HG03196 (cell line): ENCODE measurements at regions not wholly inside any gene's neighbourhood (a gene's known extent, or its start where the extent isn't known, plus 50 kb on each side); places are given as distances from the start of the nearest gene placed in this dataset.
"Not testable (repeated sequence)": the region's sequence is repeated elsewhere in the genome, so short reads cannot be mapped to it uniquely, and the experiment has no call there.

Source experiments
- ATAC-seq: cut with Tn5 transposase; IDR thresholded peaks from one replicate; pipeline ENCODE4 v1.9.1; 2021; ENCODE audit not compliant: unreplicated experiment

DNA sequence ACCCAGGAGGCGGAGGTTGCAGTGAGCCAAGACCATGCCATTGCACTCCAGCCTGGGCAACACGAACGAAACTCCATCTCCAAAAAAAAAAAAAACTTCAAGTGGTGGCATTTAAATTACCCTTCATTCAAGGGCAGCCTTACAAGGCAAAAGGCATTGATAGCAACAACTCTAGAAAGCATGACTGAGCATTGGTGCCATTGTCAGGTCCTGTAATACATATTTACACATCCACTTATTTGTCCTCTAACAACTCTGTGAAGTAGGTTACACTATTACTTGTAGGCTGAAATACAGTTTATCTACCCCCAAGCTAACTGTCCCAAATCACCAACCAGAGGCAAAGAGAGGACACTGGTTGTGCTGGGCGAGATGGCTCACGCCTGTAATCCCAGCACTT lies 52.7 kb upstream of the LARP1 start:
- ATAC-seq, result no peak

DNA sequence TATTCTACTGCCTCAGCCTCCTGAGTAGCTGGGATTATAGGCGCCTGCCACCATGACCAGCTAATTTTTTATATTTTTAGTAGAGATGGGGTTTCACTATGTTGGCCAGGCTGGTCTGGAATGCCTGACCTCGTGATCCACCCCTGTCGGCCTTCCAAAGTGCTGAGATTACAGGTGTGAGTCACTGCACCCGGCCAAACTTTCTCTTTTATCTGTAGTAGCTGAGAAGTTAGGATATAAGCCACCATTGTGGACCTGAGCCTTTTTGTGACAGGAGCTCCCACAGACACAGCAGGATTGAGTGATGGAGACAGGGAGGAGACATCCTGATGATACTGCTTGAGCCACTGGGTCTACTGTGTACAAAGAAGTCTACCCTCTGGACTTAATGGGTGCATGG lies 53.5 kb upstream of the LARP1 start:
- ATAC-seq, result not testable (repeated sequence)

DNA sequence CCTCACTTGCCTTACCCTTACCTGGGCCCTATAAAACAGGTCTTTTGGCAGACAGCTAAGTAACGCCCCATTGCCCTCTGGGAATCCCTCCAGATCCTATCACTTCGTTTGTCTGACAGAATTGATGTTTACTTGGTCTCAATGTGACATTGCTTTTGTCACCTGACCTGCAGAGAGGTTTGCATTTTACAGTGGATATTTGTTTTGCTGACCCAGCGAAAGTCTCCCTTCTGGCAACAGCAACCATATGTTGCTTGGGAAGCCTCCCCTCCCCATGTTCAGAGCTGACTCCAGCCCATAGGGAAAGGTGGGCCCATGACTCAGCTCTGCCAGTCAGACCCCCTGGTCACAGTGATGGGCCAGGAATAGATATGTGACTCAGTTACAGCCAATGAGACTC lies 54.0 kb upstream of the LARP1 start:
- ATAC-seq, result no peak

DNA sequence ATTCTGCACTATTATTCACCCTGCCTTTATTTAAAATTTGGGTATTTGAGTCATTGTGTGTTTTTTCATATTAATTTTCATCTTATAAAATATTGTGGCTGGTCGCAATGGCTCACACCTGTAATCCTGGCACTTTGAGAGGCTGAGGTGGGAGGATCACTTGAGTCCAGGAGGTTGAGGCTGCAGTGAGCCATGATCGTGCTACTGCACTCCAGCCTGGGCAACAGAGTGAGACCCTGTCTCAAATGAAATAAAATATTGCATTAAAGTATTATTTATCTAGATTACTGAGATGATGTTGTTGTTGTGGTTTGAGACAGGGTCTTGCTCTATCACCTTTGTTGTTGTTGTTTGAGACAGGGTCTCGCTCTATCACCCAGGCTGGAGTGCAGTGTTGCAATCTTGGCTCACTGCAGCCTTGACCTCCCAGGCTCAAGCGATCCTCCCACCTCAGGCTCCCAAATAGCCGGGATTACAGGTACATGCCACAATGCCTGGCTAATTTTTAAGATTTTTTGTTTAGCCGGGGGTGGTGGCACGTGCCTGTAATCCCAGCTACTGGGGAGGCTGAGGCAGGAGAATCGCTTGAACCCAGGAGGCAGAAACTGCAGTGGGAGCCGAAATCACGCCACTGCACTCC lies 54.8 kb upstream of the LARP1 start:
- not testable (repeated sequence) for ATAC-seq

DNA sequence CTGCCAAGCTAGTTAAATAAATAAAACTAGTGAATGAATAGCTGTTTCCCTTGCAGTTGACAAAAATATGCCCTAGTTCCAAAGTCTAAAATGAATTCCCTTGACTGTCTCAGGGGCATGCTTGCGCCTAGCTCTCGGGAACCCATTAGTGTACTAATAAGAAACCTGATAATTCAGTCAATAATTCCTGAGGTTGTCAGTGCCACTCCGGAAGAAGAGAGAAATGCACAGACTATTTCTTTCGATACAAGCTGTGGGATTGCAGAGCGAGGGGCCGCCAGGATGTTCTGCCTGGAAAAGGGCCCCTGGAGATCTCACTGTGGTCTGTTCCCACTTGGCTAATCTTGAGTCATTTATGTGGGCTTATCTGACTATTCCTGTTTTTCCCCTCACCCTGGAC lies 56.4 kb upstream of the LARP1 start:
- ATAC-seq, result no peak

DNA sequence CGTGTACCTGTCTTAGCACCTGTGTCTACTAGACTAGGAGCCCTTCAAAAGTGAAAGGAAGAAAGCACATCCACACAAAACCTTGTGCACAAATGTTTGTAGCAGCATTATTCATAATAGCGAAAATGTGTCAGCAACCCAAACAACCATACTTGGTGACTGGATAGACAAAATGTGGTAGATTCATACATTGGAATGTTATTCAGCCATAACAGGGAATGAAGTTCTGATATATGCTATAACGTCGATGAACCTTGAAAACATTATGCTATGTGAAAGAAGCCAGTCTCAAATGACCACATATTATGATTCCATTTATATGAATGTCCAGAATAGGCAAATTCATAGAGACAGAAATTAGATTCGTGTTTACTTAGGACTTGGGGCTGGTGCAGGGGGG lies 57.8 kb upstream of the LARP1 start:
- ATAC-seq, result no peak

DNA sequence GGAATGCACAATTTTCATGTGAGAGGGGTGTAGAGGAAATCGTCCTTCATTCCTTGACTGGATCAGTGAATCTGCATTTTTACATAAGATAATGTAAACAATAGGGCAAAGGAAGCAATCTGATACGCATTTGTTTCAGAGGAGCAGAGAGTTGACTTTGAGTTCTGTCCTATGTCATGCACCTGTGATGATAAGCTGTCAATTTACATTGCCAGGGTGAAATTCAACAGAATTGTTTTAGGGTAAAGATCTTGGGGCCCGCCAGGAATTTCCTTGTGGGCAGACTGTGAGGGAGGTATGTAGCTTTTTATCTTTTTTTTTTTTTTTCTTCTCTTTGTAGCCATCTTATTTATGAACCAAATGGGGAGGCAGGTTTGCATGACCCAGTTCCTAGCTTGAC lies 58.3 kb upstream of the LARP1 start:
- no peak for ATAC-seq

DNA sequence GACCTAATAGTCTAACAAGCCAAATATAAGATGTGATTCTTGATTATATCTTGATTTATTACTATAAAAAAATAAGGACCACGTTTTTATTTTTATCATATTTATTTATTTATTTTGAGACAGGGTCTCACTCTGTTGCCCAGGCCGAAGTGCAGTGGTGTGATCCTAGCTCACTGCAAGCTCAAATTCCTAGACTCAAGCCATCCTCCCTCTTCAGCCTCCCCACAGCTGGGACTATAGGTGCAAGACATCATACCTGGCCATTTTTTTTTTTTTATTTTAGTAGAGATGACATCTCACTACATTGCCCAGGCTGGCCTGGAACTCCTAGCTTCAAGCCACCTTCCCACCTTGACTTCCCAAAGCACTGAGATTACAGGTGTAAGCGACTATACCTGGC lies 61.0 kb upstream of the LARP1 start:
- ATAC-seq, result no peak

DNA sequence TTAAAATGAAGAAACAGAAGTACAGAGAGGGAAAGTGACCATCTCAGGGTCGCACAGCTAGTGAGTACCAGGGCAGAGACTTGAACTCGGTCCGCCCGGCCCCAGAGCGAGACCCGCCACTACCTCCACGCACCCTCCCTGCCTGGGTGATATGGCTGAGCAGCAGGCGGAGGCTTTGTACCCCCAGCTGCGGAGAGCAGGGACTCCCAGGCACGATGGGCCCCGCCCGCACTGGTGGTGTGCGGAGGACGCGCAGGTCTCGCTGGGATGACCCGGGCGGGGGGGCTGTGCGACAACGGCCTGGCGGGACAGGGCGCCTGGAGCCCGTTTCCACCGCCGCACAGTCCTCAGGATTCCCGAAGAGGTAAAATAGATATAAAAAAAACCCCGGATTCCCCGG lies 64.7 kb upstream of the LARP1 start:
- no peak for ATAC-seq

DNA sequence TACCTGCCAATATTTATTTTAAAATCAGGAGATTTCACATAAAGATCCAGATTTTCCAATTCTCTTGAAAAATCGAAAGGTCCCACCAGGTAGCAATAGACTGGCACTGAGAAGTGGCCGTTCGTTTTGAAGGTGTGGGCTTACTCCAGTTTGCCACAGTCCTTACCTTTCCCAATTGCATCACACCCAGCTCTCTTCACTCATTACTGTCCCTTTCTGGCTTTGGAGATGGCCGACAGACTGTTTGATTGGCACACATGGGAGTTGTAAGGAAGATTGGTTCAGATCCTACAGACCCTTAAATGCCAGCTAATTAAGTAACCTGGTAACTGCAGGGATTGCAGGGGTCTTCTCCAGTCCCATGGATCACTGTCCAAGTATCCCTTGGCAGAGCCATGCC lies 68.7 kb upstream of the LARP1 start:
- ATAC-seq, result no peak

DNA sequence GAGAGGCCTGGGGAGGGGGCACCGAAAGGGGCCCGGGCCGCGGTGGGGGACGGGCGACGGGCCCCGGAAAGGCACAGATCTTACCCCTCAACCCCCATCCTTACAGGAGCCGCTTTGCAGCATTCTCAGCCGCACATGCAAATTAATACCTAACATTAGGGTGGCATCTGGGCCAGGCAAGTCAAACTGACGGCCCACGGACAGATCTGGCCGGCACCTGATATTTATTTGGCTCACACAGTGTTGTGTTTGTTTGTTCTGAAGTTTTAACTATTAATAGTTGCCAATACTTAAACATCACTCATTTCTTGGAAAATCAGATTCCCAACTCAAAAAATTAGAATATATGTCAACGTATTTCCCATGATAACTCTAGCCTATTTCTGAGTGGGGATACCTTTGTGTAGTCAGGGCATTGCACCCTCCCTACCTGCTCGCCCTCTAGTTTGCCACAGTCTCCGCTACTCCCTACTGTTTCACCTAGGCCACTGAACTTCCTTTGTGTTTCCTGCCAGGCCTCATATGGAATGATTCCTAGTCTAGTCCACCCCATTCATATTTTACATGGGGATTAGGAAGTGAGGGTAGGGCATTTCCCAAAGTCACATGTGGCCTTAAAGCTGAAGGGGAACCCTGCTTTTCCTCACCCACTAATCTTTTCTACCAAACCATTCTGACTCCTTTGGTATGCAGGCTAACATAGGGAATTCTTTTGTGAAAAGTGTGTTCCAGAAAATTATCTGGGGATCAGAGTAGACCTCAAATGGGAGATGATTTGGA lies 71.9 kb upstream of the LARP1 start:
- peak; percentile 47 for ATAC-seq

DNA sequence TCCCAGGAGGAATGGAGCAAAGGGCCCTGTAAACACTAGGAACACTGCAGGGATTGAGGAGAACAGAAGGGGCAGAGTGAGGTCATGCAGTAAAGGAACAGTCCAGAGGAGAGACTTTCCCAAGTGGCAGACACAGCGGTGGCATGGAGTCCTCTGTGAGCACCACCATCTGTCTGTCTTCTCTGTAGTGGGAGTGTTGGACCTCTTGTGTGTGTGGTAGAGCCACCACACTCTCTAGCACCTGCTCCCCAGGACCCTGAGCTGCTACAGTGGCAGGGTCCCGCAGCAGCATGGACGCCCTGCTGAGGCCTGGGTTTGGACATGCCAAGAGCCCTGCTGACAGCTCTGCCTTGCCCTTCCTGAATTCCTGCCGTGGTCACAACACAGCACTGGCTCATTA lies 75.7 kb upstream of the LARP1 start:
- no peak for ATAC-seq

DNA sequence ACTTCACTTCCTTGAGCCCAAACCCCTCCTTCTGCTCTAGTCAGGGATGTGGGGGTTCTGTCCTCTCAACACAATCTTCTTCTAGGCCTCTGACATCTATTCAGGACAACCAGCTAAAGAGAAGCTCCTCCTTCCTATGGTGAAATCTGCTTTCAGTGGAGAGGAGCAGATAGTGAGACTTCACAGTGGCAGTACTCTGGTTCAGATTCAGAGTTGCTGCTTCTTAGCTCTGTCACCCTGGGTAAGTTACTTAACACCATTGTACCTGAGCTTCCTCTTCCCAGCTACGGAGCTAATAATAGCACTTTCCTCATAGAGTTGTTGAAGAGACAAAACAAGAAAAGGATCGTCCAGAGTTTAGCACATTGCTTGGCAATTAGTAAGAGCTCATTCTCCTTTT lies 77.3 kb upstream of the LARP1 start:
- ATAC-seq, result no peak

DNA sequence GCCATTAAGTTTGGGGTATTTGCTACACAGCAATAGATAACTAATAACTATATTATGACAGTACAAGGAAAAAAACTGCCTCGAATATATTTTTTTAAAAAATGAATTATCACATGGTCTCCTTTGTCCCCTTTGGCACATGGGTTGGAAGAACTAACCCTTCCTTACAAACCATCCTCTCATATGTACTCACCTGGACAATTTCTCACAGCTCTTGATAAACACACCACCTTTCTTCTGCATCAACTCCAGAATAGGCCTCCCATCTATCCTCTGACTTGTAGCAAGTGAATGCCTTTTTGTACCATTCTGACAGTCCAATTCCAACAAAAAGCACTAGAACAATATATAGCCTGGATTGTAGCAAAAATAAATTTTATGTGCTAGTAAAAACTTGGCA lies 78.7 kb upstream of the LARP1 start:
- no peak for ATAC-seq

DNA sequence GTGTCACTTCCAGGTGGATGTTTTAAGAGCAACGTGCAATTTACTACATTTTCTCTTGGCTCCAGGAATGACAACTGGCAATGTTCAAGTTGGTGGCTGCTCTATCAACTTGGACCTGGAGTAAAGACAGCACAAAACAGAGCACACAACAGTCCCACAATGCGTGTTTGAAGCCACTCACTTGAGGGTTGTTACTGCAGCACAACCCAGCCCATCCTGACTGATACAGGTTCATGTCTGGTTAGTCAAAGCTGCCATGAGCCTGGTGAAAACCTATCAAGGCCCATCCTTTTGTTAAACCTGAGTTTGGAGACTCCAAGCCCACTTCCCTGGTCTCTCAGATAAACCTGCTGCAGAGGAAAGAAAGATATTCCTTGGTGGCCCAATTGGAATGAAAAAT lies 81.1 kb upstream of the LARP1 start:
- no peak for ATAC-seq

DNA sequence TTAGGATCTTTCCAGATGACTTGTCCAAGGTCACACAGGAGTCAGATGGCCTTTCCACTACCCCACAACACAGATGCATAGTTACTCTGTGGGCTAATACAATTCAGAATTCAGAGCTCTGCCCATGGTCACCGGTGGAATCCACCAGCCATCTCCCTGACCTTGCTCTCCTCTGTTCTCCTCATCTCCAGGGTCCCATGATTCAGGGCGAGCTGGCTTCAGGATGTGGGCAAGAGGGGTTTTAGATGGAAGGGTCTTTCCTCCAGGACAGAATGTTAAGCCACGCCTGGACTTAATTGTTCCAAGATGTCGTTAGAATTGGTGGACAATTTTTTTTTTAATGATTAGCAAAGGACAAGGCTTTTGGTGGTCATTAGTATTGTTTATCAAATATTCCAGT lies 81.7 kb upstream of the LARP1 start:
- no peak for ATAC-seq

DNA sequence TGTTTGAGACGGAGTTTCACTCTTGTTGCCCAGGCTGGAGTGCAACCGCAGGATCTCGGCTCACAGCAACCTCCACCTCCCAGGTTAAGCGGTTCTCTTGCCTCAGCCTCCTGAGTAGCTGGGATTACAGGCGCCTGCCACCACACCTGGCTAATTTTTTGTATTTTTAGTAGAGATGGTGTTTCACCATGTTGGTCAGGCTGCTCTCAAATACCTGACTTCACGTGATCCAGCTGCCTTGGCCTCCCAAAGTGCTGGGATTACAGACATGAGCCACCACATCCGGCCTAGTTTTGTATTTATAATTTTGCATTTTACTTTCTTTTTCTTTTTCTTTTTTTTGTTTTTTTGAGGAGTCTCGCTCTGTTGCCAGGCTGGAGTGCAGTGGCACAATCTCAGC lies 85.3 kb upstream of the LARP1 start:
- ATAC-seq, result not testable (repeated sequence)

DNA sequence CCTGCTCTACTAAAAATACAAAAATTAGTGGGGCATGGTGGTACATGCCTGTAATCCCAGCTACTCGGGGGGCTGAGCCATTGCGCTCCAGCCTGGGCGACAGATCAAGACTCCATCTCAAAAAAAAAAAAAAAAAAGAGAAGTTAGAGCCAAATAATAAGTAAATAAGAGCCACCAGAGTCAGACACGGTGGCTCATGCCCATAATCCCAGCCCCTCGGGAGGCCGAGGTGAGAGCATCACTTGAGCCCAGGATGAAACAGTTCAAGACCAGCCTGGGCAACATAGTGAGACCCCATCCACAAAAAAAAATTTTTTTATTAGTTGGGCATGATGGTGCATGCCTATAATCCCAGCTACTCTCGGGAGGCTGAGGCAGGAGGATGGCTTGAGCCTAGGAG lies 85.8 kb upstream of the LARP1 start:
- ATAC-seq, result no peak

DNA sequence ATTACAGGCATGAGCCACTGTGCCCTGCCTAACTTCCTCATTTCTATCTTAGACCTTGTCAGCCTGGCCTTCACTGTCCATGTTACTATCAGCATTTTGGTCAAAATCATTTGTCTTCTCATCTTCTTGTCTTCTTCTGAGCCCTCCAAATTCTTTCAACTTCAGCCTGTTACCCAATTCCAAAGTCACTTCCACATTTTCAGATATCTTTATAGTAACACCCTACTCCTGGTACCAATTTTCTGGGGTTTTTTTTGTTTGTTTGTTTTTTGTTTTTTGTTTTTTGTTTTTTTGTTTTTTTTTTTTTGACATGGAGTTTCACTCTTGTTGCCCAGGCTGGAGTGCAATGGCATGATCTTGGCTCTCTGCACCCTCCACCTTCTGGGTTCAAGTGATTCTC lies 90.3 kb upstream of the LARP1 start:
- ATAC-seq, result no peak

DNA sequence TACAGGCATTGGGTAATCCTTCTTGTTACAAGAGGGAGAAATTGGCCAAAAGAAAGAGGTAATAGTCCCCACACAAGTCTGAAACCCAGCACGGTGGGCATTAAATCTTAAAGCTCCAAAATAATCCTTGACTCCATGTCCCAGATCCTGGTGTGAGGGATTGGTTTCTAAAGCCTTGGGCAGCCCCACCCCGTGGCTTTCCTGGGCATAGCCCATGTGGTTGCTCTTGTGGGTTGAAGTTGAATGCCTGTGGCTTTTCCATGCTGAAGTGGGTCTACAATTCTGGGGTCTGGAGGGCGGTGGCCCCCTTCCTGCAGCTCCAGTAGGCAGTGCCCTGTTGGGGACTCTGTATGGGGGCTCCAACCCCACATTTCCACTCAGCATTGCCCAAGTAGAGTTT lies 91.8 kb upstream of the LARP1 start:
- no peak for ATAC-seq

DNA sequence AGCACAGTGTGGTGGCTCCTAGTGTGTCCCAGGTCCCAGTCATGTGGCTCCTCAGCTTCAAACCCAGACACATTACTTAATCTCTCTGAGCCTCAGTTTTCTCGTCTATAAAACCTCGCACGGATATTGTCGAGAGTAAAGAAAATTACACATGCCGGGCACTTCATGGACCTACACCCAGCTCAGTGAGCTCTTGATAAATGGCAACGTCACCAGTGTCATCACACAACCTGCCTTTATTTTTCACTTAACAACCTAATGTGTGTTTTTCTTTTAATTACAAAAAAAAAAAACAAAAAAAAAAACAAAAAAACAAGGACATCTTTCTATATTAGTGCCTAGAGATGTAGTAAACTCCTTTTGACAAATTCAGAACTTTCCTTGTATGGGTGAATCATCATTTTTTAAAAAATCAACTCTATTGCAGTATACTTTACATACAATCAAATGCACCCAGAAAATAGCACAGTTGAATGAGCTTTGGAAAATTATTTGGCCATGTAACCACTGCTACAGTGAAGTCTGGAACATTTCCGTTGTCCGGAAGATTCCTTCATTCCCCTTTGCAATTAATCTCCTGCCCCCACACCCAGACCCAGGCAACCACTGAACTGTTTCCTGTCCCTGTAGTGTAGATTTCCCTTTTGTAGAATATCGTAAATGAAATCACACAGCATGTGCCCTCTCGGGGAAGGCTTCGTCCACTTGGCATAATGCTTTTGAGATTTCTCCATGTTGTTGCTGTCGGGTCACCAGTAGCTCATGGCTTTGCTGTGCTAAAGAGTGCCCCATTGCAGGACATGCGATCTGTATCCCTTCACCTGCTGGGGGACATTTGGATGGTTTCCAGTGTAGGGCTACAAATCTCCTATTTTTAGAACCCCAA lies 100.4 kb upstream of the LARP1 start:
- ATAC-seq, result no peak
